HG03575 (cell line): ENCODE measurements at regions not wholly inside any gene's neighbourhood (a gene's known extent, or its start where the extent isn't known, plus 50 kb on each side); places are given as distances from the start of the nearest gene placed in this dataset.
"Not testable (repeated sequence)": the region's sequence is repeated elsewhere in the genome, so short reads cannot be mapped to it uniquely, and the experiment has no call there.

Experiments
- ATAC-seq: cut with Tn5 transposase; IDR thresholded peaks from one replicate; pipeline ENCODE4 v1.9.1; 2021; ENCODE audit not compliant: unreplicated experiment, insufficient number of reproducible peaks, low FRiP score; ENCODE audit errors: extremely low read depth

- not testable (repeated sequence) for ATAC-seq
Measured at GRCh38 chrX:84846541-84846940, 157.1 kb upstream of the APOOL start.

- not testable (repeated sequence) for ATAC-seq
Measured at GRCh38 chrX:84851183-84851582, 152.5 kb upstream of the APOOL start.

GRCh38 chrX:84856791-84857190 lies 146.9 kb upstream of the APOOL start:
- ATAC-seq = not testable (repeated sequence)

GRCh38 chrX:84858771-84859170 lies 144.9 kb upstream of the APOOL start:
- ATAC-seq = not testable (repeated sequence)

- ATAC-seq = no peak
Measured at GRCh38 chrX:84865113-84865512, 138.6 kb upstream of the APOOL start.

GRCh38 chrX:84870281-84870680 lies 133.4 kb upstream of the APOOL start:
- ATAC-seq = not testable (repeated sequence)

GRCh38 chrX:84872160-84872771 lies 131.4 kb upstream of the APOOL start:
- not testable (repeated sequence) for ATAC-seq

- no peak for ATAC-seq
Measured at GRCh38 chrX:84873176-84873575, 130.5 kb upstream of the APOOL start.

GRCh38 chrX:84876876-84877275 lies 126.8 kb upstream of the APOOL start:
- ATAC-seq = no peak

GRCh38 chrX:84893897-84894296 lies 109.8 kb upstream of the APOOL start:
- ATAC-seq = no peak

GRCh38 chrX:84907324-84907968 lies 96.2 kb upstream of the APOOL start:
- ATAC-seq = no peak

- ATAC-seq = no peak
Measured at GRCh38 chrX:84909151-84909550, 94.5 kb upstream of the APOOL start.

GRCh38 chrX:84924624-84925023 lies 79.1 kb upstream of the APOOL start:
- no peak for ATAC-seq

- no peak for ATAC-seq
Measured at GRCh38 chrX:84932814-84933213, 70.9 kb upstream of the APOOL start.

- no peak for ATAC-seq
Measured at GRCh38 chrX:84933956-84934556, 69.6 kb upstream of the APOOL start.
